GM12874 (cell line): ENCODE measurements at regions not wholly inside any gene's neighbourhood (a gene's known extent, or its start where the extent isn't known, plus 50 kb on each side); places are given as distances from the start of the nearest gene placed in this dataset.

ENCODE experiments used
- TF ChIP-seq, protein P1 (sequence below): IDR thresholded peaks from 2 replicates; pipeline ENCODE4 v1.5.1; 2011; ENCODE audit warnings: low read depth, mild to moderate bottlenecking, control low read depth, low read length, moderate library complexity; ENCODE audit not compliant: insufficient read depth

- TF ChIP-seq, protein P1, sequence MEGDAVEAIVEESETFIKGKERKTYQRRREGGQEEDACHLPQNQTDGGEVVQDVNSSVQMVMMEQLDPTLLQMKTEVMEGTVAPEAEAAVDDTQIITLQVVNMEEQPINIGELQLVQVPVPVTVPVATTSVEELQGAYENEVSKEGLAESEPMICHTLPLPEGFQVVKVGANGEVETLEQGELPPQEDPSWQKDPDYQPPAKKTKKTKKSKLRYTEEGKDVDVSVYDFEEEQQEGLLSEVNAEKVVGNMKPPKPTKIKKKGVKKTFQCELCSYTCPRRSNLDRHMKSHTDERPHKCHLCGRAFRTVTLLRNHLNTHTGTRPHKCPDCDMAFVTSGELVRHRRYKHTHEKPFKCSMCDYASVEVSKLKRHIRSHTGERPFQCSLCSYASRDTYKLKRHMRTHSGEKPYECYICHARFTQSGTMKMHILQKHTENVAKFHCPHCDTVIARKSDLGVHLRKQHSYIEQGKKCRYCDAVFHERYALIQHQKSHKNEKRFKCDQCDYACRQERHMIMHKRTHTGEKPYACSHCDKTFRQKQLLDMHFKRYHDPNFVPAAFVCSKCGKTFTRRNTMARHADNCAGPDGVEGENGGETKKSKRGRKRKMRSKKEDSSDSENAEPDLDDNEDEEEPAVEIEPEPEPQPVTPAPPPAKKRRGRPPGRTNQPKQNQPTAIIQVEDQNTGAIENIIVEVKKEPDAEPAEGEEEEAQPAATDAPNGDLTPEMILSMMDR: no peak
Measured at GRCh38 chr2:109699646-109700045, 85.5 kb downstream of the SOWAHC start.

DNA sequence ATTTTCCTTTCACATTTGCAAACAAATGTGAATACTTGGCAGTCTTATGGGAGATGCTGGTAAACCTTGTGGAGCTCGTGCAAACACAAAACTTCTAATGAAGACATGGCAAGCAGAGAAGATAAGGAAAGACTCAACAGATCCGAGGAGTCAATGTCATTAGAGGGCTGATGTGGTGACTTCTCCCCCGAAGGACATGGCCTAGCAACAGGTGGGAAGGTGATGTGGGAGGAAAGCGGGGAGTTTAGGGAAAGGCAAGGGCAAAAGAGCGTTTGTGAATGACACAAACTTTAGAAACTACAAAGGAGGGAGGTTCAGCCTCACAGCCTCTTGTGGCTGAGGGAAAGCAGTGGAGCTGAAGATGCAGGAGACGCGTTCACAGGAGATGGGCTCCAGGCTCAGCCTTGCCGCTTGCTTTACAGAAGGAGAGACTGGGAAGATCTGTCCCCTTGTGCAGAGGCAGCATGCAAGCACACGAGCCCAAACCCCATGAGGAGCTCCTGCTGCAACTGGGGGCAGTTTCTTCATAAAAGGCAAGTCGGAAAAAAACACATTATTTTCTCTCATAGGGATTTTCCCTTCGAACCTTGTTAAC is 86.6 kb downstream of the SOWAHC start:
- TF ChIP-seq, protein P1: no peak

DNA sequence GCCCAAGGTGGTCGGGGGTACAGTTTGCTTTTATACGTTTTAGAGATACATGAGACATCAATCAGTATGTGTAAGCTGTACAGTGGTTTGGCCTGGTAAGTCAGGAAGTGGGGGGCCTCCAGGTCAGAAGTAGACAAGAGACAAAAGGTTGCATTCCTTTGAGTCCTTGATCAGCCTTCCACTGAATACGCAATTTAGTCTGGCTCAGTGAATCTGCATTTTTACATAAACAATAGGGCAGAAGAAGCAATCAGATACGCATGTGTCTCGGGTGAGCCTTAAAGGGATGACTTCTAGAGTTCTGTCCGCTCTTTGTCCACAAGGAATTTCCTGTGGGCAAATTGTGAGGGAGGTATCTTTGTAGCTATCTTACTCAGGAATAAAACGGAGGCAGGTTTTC is 87.2 kb downstream of the SOWAHC start:
- TF ChIP-seq, protein P1: no peak

DNA sequence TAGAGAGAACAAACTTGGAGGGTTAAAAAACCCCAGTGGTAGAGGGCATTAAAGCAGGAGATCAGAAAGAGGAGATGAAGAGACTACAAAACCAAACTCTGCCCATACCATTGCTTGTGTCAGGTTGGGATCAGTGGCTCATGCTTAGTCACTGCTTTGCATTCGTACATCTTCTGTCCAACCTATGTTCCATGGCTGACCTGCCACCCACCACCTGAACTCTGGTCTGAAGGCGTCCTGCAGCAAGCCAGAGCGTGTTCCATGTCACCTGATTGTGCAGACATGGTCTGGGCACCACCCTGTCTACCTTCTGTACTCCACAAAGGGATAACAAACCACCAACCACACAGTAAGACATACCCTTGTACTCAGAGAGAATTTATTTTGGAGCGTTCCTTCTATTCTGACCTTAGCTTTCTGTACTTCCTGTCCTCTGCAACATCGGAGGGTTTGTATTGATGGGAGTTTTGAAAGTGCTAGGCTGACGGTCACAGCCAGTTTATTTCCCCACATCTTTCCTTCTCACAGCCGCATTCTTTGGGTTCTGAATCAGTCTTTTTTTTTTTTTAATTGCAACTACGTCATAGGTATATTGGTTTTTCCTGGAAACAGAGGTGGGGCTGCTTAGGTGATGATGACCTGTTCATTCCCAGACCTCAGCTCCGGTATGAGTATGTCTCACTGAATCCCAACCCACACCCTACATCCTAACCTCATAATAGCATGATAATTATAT is 88.3 kb downstream of the SOWAHC start:
- TF ChIP-seq, protein P1: no peak

- TF ChIP-seq, protein P1: no peak
Measured at GRCh38 chr2:109703077-109703476, 88.9 kb downstream of the SOWAHC start.

- TF ChIP-seq, protein P1: no peak
Measured at GRCh38 chr2:109703798-109704197, 89.6 kb downstream of the SOWAHC start.

- TF ChIP-seq, protein P1: no peak
Measured at GRCh38 chr2:109707281-109708147, 86.6 kb upstream of the RGPD5 start.
